SW 1271 (cell line): ENCODE measurements at regions not wholly inside any gene's neighbourhood (a gene's known extent, or its start where the extent isn't known, plus 50 kb on each side); places are given as distances from the start of the nearest gene placed in this dataset.

Source experiments
- DNase-seq, 2 experiments: peaks; one replicate each; lab custom pipeline; 2025; lab: John Stamatoyannopoulos, UW

GRCh38 chr9:38313421-38313820 lies 79.1 kb upstream of the ALDH1B1 start:
- no peak for DNase-seq

- no peak for DNase-seq
Measured at GRCh38 chr9:38312406-38312805, 80.1 kb upstream of the ALDH1B1 start.

GRCh38 chr9:38311382-38312270 lies 80.9 kb upstream of the ALDH1B1 start:
- no peak for DNase-seq

- no peak for DNase-seq
Measured at GRCh38 chr9:38309324-38310195, 82.9 kb upstream of the ALDH1B1 start.

GRCh38 chr9:38308136-38308535 lies 84.4 kb upstream of the ALDH1B1 start:
- DNase-seq, result no peak

- DNase-seq, result no peak
Measured at GRCh38 chr9:38306899-38307298, 85.6 kb upstream of the ALDH1B1 start.

- no peak for DNase-seq
Measured at GRCh38 chr9:38305582-38305981, 86.9 kb upstream of the ALDH1B1 start.

- no peak for DNase-seq
Measured at GRCh38 chr9:38301376-38302106, 91.0 kb upstream of the ALDH1B1 start.

GRCh38 chr9:38299856-38300255 lies 92.6 kb upstream of the ALDH1B1 start:
- no peak for DNase-seq

- no peak for DNase-seq
Measured at GRCh38 chr9:38298904-38299303, 93.6 kb upstream of the ALDH1B1 start.

- DNase-seq, result no peak
Measured at GRCh38 chr9:38298503-38298902, 94.0 kb upstream of the ALDH1B1 start.

GRCh38 chr9:38296807-38297206 lies 95.7 kb upstream of the ALDH1B1 start:
- no peak for DNase-seq

- DNase-seq, result no peak
Measured at GRCh38 chr9:38295764-38296163, 96.7 kb upstream of the ALDH1B1 start.

GRCh38 chr9:38294220-38294960 lies 98.1 kb upstream of the ALDH1B1 start:
- DNase-seq, result no peak

GRCh38 chr9:38293022-38293421 lies 99.5 kb upstream of the ALDH1B1 start:
- DNase-seq, result no peak

GRCh38 chr9:38292480-38292879 lies 100.0 kb upstream of the ALDH1B1 start:
- DNase-seq, result no peak

GRCh38 chr9:38289866-38290245 lies 102.6 kb upstream of the ALDH1B1 start:
- no peak for DNase-seq

- no peak for DNase-seq
Measured at GRCh38 chr9:38289236-38289865, 103.2 kb upstream of the ALDH1B1 start.

GRCh38 chr9:38288502-38288901 lies 104.0 kb upstream of the ALDH1B1 start:
- DNase-seq, result no peak

- DNase-seq, result no peak
Measured at GRCh38 chr9:38287420-38287985, 105.0 kb upstream of the ALDH1B1 start.

- no peak for DNase-seq
Measured at GRCh38 chr9:38286766-38287165, 105.7 kb upstream of the ALDH1B1 start.
